ENCODE measurements at regions not wholly inside any gene's neighbourhood (a gene's known extent, or its start where the extent isn't known, plus 50 kb on each side); places are given as distances from the start of the nearest gene placed in this dataset.

DNA sequence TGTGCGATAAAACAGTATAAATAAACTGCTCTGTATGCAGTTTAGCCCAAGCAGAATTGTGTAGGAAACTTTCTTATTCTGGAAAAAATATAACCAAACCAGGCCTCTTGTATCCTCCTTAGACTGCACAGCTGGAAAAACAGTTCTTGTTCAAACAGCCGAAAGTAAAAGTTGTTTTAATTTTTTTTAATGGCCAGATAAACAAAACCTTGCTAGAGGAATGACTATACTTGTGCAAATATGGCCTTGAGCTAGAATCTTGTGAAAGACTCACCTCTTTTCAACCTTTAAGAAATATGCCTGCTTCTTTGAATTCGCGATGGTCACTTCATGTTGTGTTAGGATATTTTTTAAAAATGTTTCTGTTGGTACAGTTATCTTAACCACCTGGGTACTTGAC is 114.5 kb upstream of the MAF start:
- H3K27me3 ChIP-seq: no peaks in the 10 kb centered on the region
- peaks cover 5 to 61% (median 41%) of the 10 kb centered on the region in 4 donors for H3K4me1 ChIP-seq
- H3K36me3 ChIP-seq: no peaks in the 10 kb centered on the region
- peak overlapping the region; percentile 70 to 83 for H3K27ac ChIP-seq
- no peak overlapping the region for H3K4me3 ChIP-seq
- intact Hi-C loops (cut with DNase I; ENCODE audit: low total_unique reads): no loop called here
- TF ChIP-seq, protein P1, sequence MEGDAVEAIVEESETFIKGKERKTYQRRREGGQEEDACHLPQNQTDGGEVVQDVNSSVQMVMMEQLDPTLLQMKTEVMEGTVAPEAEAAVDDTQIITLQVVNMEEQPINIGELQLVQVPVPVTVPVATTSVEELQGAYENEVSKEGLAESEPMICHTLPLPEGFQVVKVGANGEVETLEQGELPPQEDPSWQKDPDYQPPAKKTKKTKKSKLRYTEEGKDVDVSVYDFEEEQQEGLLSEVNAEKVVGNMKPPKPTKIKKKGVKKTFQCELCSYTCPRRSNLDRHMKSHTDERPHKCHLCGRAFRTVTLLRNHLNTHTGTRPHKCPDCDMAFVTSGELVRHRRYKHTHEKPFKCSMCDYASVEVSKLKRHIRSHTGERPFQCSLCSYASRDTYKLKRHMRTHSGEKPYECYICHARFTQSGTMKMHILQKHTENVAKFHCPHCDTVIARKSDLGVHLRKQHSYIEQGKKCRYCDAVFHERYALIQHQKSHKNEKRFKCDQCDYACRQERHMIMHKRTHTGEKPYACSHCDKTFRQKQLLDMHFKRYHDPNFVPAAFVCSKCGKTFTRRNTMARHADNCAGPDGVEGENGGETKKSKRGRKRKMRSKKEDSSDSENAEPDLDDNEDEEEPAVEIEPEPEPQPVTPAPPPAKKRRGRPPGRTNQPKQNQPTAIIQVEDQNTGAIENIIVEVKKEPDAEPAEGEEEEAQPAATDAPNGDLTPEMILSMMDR (IDR thresholded peaks at IDR 0.05): no peak
- no peaks in the 10 kb centered on the region for H3K9me3 ChIP-seq
- no peak for DNase-seq

DNA sequence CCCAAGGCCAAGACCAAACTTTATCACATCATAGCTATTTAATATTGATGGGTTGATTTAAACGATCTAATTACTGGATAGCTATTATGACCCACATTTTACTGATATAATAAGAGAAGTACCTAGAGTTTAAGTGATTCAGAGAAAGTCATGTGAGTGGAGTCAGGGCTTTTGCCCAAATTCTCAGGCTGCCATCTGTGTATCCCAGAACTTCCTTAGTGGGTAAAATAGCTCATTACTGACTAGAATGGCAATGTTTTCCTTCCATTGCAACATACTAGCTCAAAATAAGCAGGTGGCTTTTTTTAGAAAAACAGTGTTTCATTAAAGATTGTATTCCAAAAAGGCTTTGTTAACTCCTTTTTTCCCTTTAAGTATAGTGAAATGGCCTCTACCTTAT is 113.9 kb upstream of the MAF start:
- no peaks in the 10 kb centered on the region for H3K9me3 ChIP-seq
- peak overlapping the region; percentile 70 to 83 for H3K27ac ChIP-seq
- TF ChIP-seq, protein P1 (IDR thresholded peaks at IDR 0.05): no peak
- no peaks in the 10 kb centered on the region for H3K36me3 ChIP-seq
- intact Hi-C loops (cut with DNase I; ENCODE audit: low total_unique reads): loop anchor here (5.0 kb wide), 1 partner anchor 117 kb away; no protein-coding TSS in a partner anchor
- peaks cover 5 to 61% (median 41%) of the 10 kb centered on the region in 4 donors for H3K4me1 ChIP-seq
- H3K27me3 ChIP-seq: no peaks in the 10 kb centered on the region
- H3K4me3 ChIP-seq: no peak overlapping the region
- peak; percentile 35 to 75 for DNase-seq

DNA sequence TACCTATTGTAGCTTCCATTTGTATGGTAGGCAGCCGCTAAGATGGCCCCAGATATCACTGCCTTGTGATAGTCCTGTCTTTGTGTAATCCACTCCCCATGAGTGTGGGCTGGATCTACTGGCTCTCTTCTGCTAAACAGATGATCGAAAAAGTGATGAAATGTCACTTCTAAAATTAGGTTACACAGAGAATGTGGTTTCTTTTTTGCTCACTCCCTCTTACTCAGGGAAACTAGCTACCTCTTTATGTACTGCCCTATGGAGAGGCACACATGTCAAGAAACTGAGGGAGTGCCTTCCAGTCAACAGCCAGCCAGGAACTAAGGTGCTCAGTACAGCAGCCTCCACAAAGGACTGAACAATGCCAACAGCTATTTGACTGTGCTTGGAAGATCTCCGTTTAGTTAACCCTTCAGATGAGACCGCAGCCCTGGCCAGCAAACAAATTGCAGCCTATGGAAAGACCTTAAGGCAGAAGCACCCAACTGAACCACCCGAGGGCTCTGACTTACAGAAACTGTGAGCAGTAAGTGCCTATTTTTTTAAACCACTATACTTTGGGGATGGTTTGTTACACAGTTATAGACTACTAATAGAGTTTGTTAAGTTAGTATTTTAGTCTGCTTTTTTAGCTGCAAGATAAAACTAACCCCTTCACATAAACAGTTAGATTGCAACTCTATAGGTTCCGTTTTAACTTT is 113.2 kb upstream of the MAF start:
- Histone ChIP-seq H3K9me3 (no peaks in the 10 kb centered on the region), H3K36me3 (no peaks in the 10 kb centered on the region), H3K4me1 (peaks cover 5 to 60% (median 41%) of the 10 kb centered on the region in 4 donors), H3K4me3 (no peak overlapping the region), H3K27me3 (no peaks in the 10 kb centered on the region), H3K27ac (peak overlapping the region; percentile 70 to 83)
- TF ChIP-seq, protein P1 (IDR thresholded peaks at IDR 0.05): no peak
- DNase-seq: no peak
- intact Hi-C loops (cut with DNase I; ENCODE audit: low total_unique reads): loop anchor here (5.0 kb wide), 1 partner anchor 116 kb away; no protein-coding TSS in a partner anchor

DNA sequence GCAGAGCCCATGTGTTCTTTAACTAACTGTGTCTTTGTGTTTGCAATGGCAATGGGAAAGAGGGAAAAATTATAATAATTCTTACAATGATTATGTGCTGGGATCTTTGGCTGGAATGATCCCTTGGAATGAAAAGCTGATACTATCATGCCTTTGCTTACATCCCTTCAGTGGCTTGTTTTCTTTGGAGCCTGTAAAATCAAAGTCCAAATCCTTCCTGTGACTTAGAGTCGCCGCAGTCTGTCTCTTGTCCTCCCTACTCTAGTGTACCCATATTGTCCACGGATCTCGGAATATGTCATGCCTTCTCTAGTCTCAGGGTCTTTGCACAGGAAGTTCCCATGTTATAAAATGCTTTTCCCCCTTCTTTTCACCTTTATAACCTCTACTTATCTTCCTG is 111.7 kb upstream of the MAF start:
- Histone ChIP-seq H3K27me3 (no peaks in the 10 kb centered on the region), H3K27ac (no peak overlapping the region), H3K4me1 (peaks cover 0 to 57% (median 43%) of the 10 kb centered on the region in 4 donors), H3K4me3 (no peak overlapping the region), H3K36me3 (no peaks in the 10 kb centered on the region), H3K9me3 (no peaks in the 10 kb centered on the region)
- TF ChIP-seq, protein P1 (IDR thresholded peaks at IDR 0.05): no peak
- no peak for DNase-seq
- intact Hi-C loops (cut with DNase I; ENCODE audit: low total_unique reads): loop anchor here (5.0 kb wide), 1 partner anchor 115 kb away; no protein-coding TSS in a partner anchor

DNA sequence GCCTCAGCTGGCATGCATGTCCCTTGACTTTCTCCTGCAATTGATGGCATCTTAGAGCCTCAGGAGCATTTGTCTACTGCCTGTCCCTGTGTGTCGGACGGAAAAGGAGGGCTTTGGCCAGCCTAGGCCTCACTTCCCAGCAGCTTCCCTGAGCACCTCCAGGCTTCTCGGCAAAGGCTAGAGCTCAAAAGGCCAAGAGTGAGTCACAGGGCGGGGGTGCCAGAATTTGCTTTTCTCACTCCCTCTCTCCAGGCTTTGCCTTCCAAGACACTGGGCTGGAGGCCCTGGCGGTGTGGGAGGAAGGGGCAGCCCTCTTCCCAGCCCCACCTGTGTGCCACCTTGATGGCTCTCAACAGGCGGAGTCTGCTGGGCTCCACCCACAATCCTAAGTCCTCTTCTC is 107.3 kb upstream of the MAF start:
- Histone ChIP-seq H3K9me3 (no peaks in the 10 kb centered on the region), H3K27me3 (no peaks in the 10 kb centered on the region), H3K4me3 (no peak overlapping the region), H3K36me3 (no peaks in the 10 kb centered on the region), H3K4me1 (peaks cover 0 to 37% (median 9%) of the 10 kb centered on the region in 4 donors), H3K27ac (peak overlapping the region; percentile 33 to 42)
- intact Hi-C loops (cut with DNase I; ENCODE audit: low total_unique reads): no loop called here
- peak; percentile 64 to 84 for DNase-seq
- TF ChIP-seq, protein P1 (IDR thresholded peaks at IDR 0.05): no peak
